ENCODE measurements at regions not wholly inside any gene's neighbourhood (a gene's known extent, or its start where the extent isn't known, plus 50 kb on each side); places are given as distances from the start of the nearest gene placed in this dataset.

- TF ChIP-seq TEAD4 (IDR thresholded peaks at IDR 0.05; ENCODE audit: borderline replicate concordance, insufficient read depth) (no peak), EP300 (IDR thresholded peaks at IDR 0.05; ENCODE audit: borderline replicate concordance in 1 of 2, low read depth in 1 of 2, low read length in 1 of 2) (no peak), JUND (IDR thresholded peaks at IDR 0.05) (no peak), YY1 (IDR thresholded peaks at IDR 0.05; ENCODE audit: low read depth) (no peak), CTCF (IDR thresholded peaks at IDR 0.05) (no peak)
These were observed 245.4 kb upstream of the FBXL7 start for GRCh38 chr5:15254607-15255006.

Measured in SK-N-SH (cell line).